HEK293 (cell line): ENCODE measurements at regions not wholly inside any gene's neighbourhood (a gene's known extent, or its start where the extent isn't known, plus 50 kb on each side); places are given as distances from the start of the nearest gene placed in this dataset.

Experiments used
- CTCF ChIA-PET: fragments of 350-600 bp; formaldehyde crosslinking; extraction: SDS; loops from one replicate; lab custom pipeline; 2021; ENCODE audit warnings: antibody characterized with exemption; lab: Yijun Ruan, JAX
- POLR2A ChIA-PET: fragments of 300-600 bp; formaldehyde crosslinking; extraction: SDS; loops from one replicate; lab custom pipeline; 2020; ENCODE audit warnings: antibody characterized with exemption, inconsistent platforms; lab: Yijun Ruan, JAX
- H3K27ac ChIP-seq: fragments of 200-500 bp; sonication (Bioruptor generic); 2 replicates; pipeline ENCODE4 v1.5.1; 2014; ENCODE audit warnings: low read depth, low read length, control low read depth, inconsistent platforms; ENCODE audit errors: extremely low read depth
- H3K36me3 ChIP-seq, 2 experiments: fragments of 200-500 bp in 1 of 2; sonication (Bioruptor generic) in 1 of 2; 1 replicate in 1 of 2; 2 replicates in 1 of 2; pipeline ENCODE4 v1.5.1; 2014 to 2017; ENCODE audit warnings: inconsistent platforms in 2 of 2, low read length in 2 of 2; ENCODE audit not compliant: control insufficient read depth in 2 of 2, insufficient read depth in 1 of 2
- H3K4me1 ChIP-seq: fragments of 200-500 bp; sonication (Bioruptor generic); 2 replicates; pipeline ENCODE4 v1.5.1; 2014; ENCODE audit warnings: mild to moderate bottlenecking, low read length, inconsistent platforms; ENCODE audit not compliant: control insufficient read depth, insufficient read depth
- H3K4me3 ChIP-seq: 2 replicates; pipeline ENCODE4 v1.5.1; 2011; ENCODE audit warnings: low read depth, mild to moderate bottlenecking, control low read depth, low read length, moderate library complexity
- H3K9me3 ChIP-seq: fragments of 200-500 bp; sonication (Bioruptor generic); 2 replicates; pipeline ENCODE4 v1.5.1; 2014; ENCODE audit warnings: low read depth, low read length, inconsistent platforms; ENCODE audit not compliant: control insufficient read depth, insufficient read depth
- GLI2 ChIP-seq: fragments of 450-650 bp; formaldehyde crosslinking; IDR thresholded peaks from 2 replicates; pipeline ENCODE4; 2017; ENCODE audit warnings: missing biosample characterization, missing genetic modification characterization, low read depth, borderline replicate concordance
- PRDM1 ChIP-seq: fragments of 450-650 bp; formaldehyde crosslinking; IDR thresholded peaks from 2 replicates; pipeline ENCODE4; 2016; ENCODE audit warnings: missing biosample characterization, missing genetic modification characterization
- RBAK ChIP-seq: fragments of 450-650 bp; formaldehyde crosslinking; IDR thresholded peaks from 2 replicates; pipeline ENCODE4 v1.5.1; 2016; ENCODE audit warnings: missing biosample characterization, missing genetic modification characterization
- SP3 ChIP-seq: fragments of 450-650 bp; formaldehyde crosslinking; IDR thresholded peaks from 2 replicates; pipeline ENCODE4 v1.5.1; 2016; ENCODE audit warnings: missing biosample characterization, missing genetic modification characterization
- WT1 ChIP-seq: fragments of 450-650 bp; formaldehyde crosslinking; IDR thresholded peaks from 2 replicates; pipeline ENCODE4 v1.5.1; 2016; ENCODE audit warnings: missing biosample characterization, missing genetic modification characterization
- ZFP3 ChIP-seq: fragments of 450-650 bp; formaldehyde crosslinking; IDR thresholded peaks from 2 replicates; pipeline ENCODE4 v1.5.1; 2016; ENCODE audit warnings: low read depth, missing biosample characterization, missing genetic modification characterization
- ZIC2 ChIP-seq: fragments of 450-650 bp; formaldehyde crosslinking; IDR thresholded peaks from 2 replicates; pipeline ENCODE4 v1.5.1; 2016; ENCODE audit warnings: missing biosample characterization, missing genetic modification characterization
- ZNF121 ChIP-seq: fragments of 450-650 bp; formaldehyde crosslinking; IDR thresholded peaks from 2 replicates; pipeline ENCODE4 v1.5.1; 2016; ENCODE audit warnings: missing biosample characterization, missing genetic modification characterization
- ZNF174 ChIP-seq: fragments of 450-650 bp; formaldehyde crosslinking; IDR thresholded peaks from 2 replicates; pipeline ENCODE4 v1.5.0; 2017; ENCODE audit warnings: missing biosample characterization, mild to moderate bottlenecking, missing genetic modification characterization
- ZNF175 ChIP-seq: fragments of 450-650 bp; formaldehyde crosslinking; IDR thresholded peaks from 2 replicates; pipeline ENCODE4 v1.5.1; 2016; ENCODE audit warnings: missing biosample characterization, missing genetic modification characterization
- ZNF223 ChIP-seq: fragments of 450-650 bp; formaldehyde crosslinking; IDR thresholded peaks from 2 replicates; pipeline ENCODE4 v1.5.1; 2016; ENCODE audit warnings: missing biosample characterization, missing genetic modification characterization
- ZNF391 ChIP-seq: fragments of 450-650 bp; formaldehyde crosslinking; IDR thresholded peaks from 2 replicates; pipeline ENCODE4 v1.5.1; 2016; ENCODE audit warnings: low read depth, missing biosample characterization, missing genetic modification characterization, borderline replicate concordance
- ZNF433 ChIP-seq: fragments of 450-650 bp; formaldehyde crosslinking; IDR thresholded peaks from 2 replicates; pipeline ENCODE4 v1.5.1; 2016; ENCODE audit warnings: missing biosample characterization, missing genetic modification characterization, low read depth
- ZNF561 ChIP-seq: fragments of 450-650 bp; IDR thresholded peaks from 2 replicates; pipeline ENCODE4 v1.5.1; 2018; ENCODE audit warnings: missing biosample characterization, missing genetic modification characterization, borderline replicate concordance
- ZNF585B ChIP-seq: fragments of 450-650 bp; formaldehyde crosslinking; IDR thresholded peaks from 2 replicates; pipeline ENCODE4 v1.5.1; 2016; ENCODE audit warnings: missing biosample characterization, missing genetic modification characterization
- ZNF629 ChIP-seq: fragments of 450-650 bp; formaldehyde crosslinking; IDR thresholded peaks from 2 replicates; pipeline ENCODE4 v1.5.1; 2017; ENCODE audit warnings: missing biosample characterization, missing genetic modification characterization
- ZNF677 ChIP-seq: fragments of 450-650 bp; IDR thresholded peaks from 2 replicates; pipeline ENCODE4 v1.5.0; 2018; ENCODE audit warnings: missing biosample characterization, mild to moderate bottlenecking, missing genetic modification characterization, moderate library complexity
- ZNF777 ChIP-seq: fragments of 450-650 bp; formaldehyde crosslinking; IDR thresholded peaks from 2 replicates; pipeline ENCODE4 v1.5.1; 2017; ENCODE audit warnings: missing biosample characterization, missing genetic modification characterization, borderline replicate concordance
- TF ChIP-seq, protein P1 (sequence below): fragments of 450-650 bp; formaldehyde crosslinking; IDR thresholded peaks from 2 replicates; pipeline ENCODE4 v1.5.0; 2017; ENCODE audit warnings: missing biosample characterization, missing genetic modification characterization, borderline replicate concordance
- TF ChIP-seq, protein P2 (sequence below): fragments of 450-650 bp; formaldehyde crosslinking; IDR thresholded peaks from 2 replicates; pipeline ENCODE4 v1.5.1; 2016; ENCODE audit warnings: missing biosample characterization, missing genetic modification characterization

DNA sequence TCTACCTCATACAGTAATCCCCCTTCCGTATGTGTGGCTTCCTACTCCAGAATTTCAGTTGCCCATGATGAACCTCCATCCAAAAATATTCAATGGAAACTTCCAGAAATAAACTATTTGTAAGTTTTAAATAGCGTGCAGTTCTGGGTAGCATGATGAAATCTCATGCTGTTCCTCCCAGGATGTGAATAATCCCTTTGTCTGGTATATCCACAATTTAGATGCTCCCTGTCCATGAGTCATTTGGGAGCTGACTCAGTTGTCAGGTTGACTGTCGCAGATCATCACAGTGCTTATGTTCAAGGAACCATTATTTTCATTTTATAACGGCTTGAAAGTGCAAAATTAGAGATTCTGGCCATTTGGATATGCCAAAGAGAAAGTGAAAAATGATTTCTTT, 290.1 kb upstream of the CDH9 start:
- Histone ChIP-seq H3K4me1 (no peaks in the 10 kb centered on the region), H3K36me3 (no peaks in the 10 kb centered on the region), H3K27ac (no peak overlapping the region), H3K4me3 (no peak overlapping the region), H3K9me3 (no peaks in the 10 kb centered on the region; the same call in none of the 2 replicates)
- CTCF ChIA-PET, result interaction anchor here (0.6 to 0.7 kb wide), 2 partner anchors 17 to 816 kb away, joined by 4 to 5 read pairs; no protein-coding TSS in a partner anchor
- POLR2A ChIA-PET, result interaction anchor here (0.5 kb wide), 1 partner anchor 618 kb away, joined by 3 read pairs; no protein-coding TSS in a partner anchor
- 0 out of 2 replicates have a peak, but pooled peaks have one; percentile 15 for TF ChIP-seq PRDM1
- TF ChIP-seq ZFP3 (tag by site-specific recombination), result no peak

GRCh38 chr5:27325513-27325912, 287.1 kb upstream of the CDH9 start:
- TF ChIP-seq ZIC2 (tag by site-specific recombination), result no peak
- TF ChIP-seq SP3, result no peak
- no peak for TF ChIP-seq ZNF777 (tag by site-specific recombination)
- TF ChIP-seq ZNF223 (tag by site-specific recombination), result no peak
- no peak for TF ChIP-seq RBAK (tag by site-specific recombination)
- no peak for TF ChIP-seq ZNF585B
- TF ChIP-seq, all 188 proteins: peak for 0
- no peak overlapping the region for H3K27ac ChIP-seq
- ChIA-PET CTCF (interaction anchor here (0.6 kb wide), 1 partner anchor 352 kb away, joined by 3 read pairs; no protein-coding TSS in a partner anchor), POLR2A (no interaction called here)
- H3K36me3 ChIP-seq, result no peaks in the 10 kb centered on the region
- no peaks in the 10 kb centered on the region for H3K4me1 ChIP-seq
- H3K9me3 ChIP-seq, result no peaks in the 10 kb centered on the region; the same call in none of the 2 replicates
- H3K4me3 ChIP-seq, result no peak overlapping the region

GRCh38 chr5:27318701-27319100, 280.3 kb upstream of the CDH9 start:
- Histone ChIP-seq H3K36me3 (no peaks in the 10 kb centered on the region), H3K9me3 (no peaks in the 10 kb centered on the region; the same call in none of the 2 replicates), H3K4me1 (no peaks in the 10 kb centered on the region), H3K4me3 (no peak overlapping the region), H3K27ac (no peak overlapping the region)
- TF ChIP-seq, protein P1, sequence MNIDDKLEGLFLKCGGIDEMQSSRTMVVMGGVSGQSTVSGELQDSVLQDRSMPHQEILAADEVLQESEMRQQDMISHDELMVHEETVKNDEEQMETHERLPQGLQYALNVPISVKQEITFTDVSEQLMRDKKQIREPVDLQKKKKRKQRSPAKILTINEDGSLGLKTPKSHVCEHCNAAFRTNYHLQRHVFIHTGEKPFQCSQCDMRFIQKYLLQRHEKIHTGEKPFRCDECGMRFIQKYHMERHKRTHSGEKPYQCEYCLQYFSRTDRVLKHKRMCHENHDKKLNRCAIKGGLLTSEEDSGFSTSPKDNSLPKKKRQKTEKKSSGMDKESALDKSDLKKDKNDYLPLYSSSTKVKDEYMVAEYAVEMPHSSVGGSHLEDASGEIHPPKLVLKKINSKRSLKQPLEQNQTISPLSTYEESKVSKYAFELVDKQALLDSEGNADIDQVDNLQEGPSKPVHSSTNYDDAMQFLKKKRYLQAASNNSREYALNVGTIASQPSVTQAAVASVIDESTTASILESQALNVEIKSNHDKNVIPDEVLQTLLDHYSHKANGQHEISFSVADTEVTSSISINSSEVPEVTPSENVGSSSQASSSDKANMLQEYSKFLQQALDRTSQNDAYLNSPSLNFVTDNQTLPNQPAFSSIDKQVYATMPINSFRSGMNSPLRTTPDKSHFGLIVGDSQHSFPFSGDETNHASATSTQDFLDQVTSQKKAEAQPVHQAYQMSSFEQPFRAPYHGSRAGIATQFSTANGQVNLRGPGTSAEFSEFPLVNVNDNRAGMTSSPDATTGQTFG, result no peak
- no peak for TF ChIP-seq ZNF433
- TF ChIP-seq ZNF391, result no peak
- TF ChIP-seq ZNF561 (tag by site-specific recombination), result no peak
- no peak for TF ChIP-seq ZNF677 (tag by site-specific recombination)
- no peak for TF ChIP-seq GLI2 (tag by site-specific recombination)
- no peak for TF ChIP-seq ZNF629 (tag by site-specific recombination)
- TF ChIP-seq WT1, result no peak
- TF ChIP-seq ZNF121 (tag by site-specific recombination), result no peak
- no peak for TF ChIP-seq ZNF175 (tag by site-specific recombination)
- TF ChIP-seq, protein P2, sequence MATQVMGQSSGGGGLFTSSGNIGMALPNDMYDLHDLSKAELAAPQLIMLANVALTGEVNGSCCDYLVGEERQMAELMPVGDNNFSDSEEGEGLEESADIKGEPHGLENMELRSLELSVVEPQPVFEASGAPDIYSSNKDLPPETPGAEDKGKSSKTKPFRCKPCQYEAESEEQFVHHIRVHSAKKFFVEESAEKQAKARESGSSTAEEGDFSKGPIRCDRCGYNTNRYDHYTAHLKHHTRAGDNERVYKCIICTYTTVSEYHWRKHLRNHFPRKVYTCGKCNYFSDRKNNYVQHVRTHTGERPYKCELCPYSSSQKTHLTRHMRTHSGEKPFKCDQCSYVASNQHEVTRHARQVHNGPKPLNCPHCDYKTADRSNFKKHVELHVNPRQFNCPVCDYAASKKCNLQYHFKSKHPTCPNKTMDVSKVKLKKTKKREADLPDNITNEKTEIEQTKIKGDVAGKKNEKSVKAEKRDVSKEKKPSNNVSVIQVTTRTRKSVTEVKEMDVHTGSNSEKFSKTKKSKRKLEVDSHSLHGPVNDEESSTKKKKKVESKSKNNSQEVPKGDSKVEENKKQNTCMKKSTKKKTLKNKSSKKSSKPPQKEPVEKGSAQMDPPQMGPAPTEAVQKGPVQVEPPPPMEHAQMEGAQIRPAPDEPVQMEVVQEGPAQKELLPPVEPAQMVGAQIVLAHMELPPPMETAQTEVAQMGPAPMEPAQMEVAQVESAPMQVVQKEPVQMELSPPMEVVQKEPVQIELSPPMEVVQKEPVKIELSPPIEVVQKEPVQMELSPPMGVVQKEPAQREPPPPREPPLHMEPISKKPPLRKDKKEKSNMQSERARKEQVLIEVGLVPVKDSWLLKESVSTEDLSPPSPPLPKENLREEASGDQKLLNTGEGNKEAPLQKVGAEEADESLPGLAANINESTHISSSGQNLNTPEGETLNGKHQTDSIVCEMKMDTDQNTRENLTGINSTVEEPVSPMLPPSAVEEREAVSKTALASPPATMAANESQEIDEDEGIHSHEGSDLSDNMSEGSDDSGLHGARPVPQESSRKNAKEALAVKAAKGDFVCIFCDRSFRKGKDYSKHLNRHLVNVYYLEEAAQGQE, result no peak
- no peak for TF ChIP-seq ZNF174
- ChIA-PET CTCF (no interaction called here), POLR2A (no interaction called here)
